NCI-H2196 (cell line): ENCODE measurements at regions not wholly inside any gene's neighbourhood (a gene's known extent, or its start where the extent isn't known, plus 50 kb on each side); places are given as distances from the start of the nearest gene placed in this dataset.
"Not testable (repeated sequence)": the region's sequence is repeated elsewhere in the genome, so short reads cannot be mapped to it uniquely, and the experiment has no call there.

ENCODE experiments used
- DNase-seq: peaks from one replicate; lab custom pipeline; 2025; ENCODE audit not compliant: unreplicated experiment; lab: John Stamatoyannopoulos, UW

- no peak for DNase-seq
These were observed 65.2 kb downstream of the DMRT2 start for GRCh38 chr9:1115370-1115769.

DNA sequence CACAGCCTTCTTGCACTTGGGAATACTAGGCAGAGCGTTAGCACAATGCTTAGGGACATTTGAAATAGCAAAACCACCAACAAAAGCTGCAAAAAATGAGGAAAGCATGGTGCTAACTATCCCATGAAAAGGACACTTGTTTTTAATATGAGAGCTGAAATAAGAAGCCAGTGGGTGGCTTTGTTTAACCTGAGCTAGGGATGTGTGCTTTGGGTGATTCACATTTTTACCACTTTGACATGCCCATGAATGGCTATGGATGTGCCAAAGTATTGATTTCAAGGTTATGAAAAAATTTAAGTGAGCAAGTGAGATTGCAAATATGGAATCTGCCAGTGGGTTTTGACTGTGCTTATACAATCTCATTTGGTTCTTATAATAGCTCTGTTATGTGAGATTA, 67.3 kb downstream of the DMRT2 start:
- DNase-seq: no peak

GRCh38 chr9:1120500-1121165, 70.5 kb downstream of the DMRT2 start:
- no peak for DNase-seq

- no peak for DNase-seq
These were observed 75.6 kb downstream of the DMRT2 start for GRCh38 chr9:1125741-1126140.

DNA sequence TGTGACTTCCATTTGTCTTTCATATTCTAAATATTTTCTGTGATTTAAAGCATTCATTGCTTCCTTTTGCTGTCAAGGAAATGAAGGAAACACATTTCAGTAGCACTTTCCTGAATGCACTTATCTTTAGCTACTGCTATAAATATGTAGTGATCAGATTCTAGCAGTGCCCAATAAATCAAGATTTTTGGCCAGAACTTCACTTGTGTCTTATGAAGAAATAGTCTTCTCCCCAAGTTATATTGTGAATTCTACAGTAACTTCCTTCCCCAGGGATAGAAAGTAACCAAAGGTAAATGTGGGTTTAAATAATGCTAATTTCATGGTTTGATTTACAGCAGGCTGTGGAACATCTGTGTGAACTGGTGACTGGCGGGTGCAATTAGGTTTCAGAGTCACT, 77.9 kb downstream of the DMRT2 start:
- no peak for DNase-seq

GRCh38 chr9:1129382-1129781, 79.2 kb downstream of the DMRT2 start:
- DNase-seq: no peak

GRCh38 chr9:1140057-1140456, 89.9 kb downstream of the DMRT2 start:
- no peak for DNase-seq

DNA sequence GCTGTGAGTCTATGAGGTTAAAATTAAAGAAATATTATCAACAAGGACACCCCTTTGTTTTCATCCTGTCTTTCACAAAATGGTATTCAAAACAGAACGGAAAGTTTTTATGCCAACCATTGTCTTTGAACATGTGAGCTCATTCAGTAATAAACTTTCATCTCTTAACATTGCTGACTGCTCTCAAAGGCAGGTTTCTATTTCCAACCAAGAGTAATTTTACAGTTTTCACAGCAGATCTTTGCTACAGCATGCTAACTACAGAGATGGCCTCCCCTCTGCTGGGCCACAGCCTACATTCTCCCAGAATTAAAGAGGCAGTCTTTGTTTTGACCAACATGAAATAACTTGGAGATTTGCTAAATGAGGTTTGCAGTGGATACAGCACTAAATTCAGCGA, 101.5 kb downstream of the DMRT2 start:
- no peak for DNase-seq

GRCh38 chr9:1152171-1152570, 102.0 kb downstream of the DMRT2 start:
- no peak for DNase-seq

- no peak for DNase-seq
These were observed 104.6 kb downstream of the DMRT2 start for GRCh38 chr9:1154739-1155138.

- no peak for DNase-seq
These were observed 105.4 kb downstream of the DMRT2 start for GRCh38 chr9:1155602-1156001.

- no peak for DNase-seq
These were observed 106.8 kb downstream of the DMRT2 start for GRCh38 chr9:1156794-1157550.

DNA sequence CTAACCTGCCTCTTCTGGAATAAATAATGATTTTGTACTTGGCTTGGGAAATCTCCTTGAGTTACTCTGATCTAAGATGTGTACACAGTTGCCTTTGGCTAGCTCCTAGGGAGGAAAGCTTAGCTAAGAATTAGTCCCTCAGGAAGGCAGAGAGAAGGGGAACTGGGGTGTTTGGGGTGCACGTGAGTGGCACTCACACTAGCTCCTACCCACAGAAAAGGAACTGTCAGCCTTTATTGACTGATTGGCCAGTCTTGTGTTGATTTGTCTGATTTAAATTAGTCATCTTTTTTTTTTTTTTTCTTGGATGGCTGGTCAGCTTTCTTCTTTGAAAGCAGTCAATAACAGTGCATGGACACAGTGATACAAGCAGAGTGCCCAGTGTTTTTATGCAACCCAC, 107.7 kb downstream of the DMRT2 start:
- no peak for DNase-seq

DNA sequence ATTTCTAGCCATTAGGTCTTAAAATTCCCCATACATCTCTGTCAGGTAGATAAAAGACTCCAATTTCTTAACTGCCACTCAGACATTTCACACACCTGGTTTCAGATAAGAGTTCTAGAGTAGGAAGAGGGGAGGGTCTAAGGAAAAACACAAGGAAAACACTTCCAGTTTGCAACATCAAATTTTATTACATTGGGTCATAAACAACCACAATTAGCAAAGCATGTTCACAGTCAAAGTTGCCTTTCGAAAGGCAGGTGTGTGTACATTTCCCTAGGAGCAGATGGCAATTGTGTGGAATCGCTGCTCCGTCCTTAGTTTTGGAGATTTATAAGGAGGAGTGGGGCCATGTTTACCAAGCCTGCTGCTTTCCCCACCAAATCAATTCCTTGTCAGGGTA, 120.8 kb downstream of the DMRT2 start:
- DNase-seq: no peak

DNA sequence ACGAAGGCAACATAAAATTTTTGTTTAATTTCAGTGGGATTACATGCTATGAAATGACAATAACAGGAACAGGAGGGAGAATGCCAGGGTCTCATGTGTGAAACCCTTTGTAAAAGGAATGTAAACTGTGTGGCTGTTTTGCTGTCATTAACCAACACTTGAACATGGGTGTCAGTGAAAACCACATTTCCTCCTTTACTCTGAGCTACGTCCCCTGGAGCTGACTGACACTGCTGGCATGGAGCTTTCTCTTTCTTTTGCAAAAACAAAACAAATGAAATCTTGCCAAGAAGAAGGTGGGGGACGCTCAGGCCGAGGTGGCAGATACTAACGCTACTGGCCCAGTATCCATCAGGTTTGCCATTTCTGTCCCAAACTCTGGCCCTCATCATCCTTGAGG, 121.4 kb downstream of the DMRT2 start:
- no peak for DNase-seq

DNA sequence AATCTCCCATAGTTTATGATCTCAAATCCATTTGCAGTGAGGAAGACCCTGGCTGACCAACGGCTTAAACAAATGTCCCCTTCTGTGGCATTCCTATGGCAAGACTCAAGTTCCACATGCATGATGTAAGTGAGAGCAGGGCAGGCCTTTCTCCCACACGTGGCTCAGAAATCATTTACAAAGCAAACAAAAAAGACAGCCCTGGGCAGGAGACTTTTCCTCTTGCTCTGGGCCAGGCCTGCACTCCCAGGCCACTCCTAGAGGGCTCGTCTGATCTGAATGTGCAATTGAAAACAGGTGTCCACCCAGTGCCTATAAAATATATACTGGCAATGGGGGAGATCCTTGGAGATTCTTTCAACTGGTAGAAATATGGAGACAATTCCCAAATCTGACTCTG, 123.1 kb downstream of the DMRT2 start:
- no peak for DNase-seq

DNA sequence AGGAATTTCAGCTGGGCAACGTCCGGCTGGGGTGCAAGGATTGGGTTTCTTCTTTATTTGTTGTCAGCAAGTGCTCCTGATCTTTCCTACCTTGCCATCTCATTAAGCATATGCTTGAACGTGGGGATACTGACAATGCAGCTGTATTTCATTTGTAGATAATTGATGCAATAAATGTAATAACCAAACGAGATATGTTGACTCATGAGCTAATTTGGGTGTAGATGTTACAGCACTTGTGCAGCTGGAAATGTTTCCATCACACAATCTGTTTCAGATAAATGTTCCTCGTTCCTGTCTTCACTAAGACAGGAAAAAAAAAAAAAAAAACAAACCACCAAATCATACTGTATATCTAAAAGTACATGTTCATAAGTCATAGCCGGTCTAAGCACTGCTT, 123.8 kb downstream of the DMRT2 start:
- no peak for DNase-seq

DNA sequence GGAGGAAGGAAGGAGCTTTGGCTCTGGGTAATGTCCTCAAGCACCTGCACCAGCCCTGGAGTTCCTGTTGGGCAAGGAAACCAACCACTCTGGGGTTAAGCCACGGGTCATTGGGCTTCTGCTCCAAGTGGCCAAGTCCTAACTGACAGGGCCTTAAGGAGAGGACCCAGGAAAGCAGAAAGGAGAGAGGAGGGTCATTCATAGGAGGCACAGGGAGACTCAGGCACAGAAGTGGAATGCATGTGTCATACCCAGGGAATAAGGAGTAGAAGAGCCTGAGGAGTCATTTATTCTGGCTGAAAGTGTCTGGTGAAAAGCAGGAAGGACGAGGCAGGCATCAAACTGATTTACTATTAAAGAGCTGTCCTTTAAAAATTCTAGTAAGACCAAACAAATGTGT, 129.2 kb downstream of the DMRT2 start:
- no peak for DNase-seq

DNA sequence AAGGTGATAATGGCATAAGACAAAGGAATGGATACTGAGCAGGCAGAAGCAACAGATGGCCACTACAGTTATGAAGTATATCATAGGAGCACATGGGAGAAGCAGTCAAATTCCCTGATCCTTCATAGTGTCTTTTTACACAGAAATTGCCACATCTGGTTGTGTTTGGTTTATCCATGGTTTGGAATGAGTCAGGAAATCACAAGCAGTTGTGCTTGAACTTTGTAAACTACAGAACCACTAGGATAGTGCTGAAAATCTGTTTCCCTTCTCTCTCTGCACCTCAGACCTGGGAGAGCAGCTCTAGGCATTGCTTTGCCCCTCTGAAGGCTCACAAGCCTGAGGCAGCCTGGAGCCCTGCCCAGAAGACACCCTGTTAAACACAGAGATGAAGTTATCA, 134.0 kb downstream of the DMRT2 start:
- DNase-seq: no peak

- DNase-seq: not testable (repeated sequence)
These were observed 137.0 kb downstream of the DMRT2 start for GRCh38 chr9:1187137-1187536.

DNA sequence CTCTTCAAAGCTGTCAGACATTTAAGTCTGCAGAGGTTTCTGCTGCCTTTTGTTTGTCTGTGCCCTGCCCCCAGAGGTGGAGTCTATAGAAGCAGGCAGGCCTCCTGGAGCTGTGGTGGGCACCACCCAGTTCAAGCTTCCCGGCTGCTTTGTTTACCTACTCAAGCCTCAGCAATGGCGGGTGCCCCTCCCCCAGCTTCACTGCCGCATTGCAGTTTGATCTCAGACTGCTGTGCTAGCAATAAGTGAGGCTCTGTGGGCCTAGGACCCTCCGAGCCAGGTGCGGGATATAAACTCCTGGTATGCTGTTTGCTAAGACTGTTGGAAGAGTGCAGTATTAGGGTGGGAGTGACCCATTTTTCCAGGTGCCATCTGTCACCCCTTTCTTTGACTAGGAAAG, 145.5 kb downstream of the DMRT2 start:
- not testable (repeated sequence) for DNase-seq

GRCh38 chr9:1198085-1198484, 147.9 kb downstream of the DMRT2 start:
- no peak for DNase-seq

GRCh38 chr9:1200847-1201251, 150.7 kb downstream of the DMRT2 start:
- DNase-seq: peak; percentile 54
